ENCODE measurements at regions not wholly inside any gene's neighbourhood (a gene's known extent, or its start where the extent isn't known, plus 50 kb on each side); places are given as distances from the start of the nearest gene placed in this dataset.

GRCh38 chr9:106478727-106479126 is 384.2 kb upstream of the ZNF462 start:
- Histone ChIP-seq H3K27me3 (ENCODE audit: control insufficient read depth, insufficient read depth, low read length) (no peaks in the 10 kb centered on the region), H3K9ac (ENCODE audit: low read length in 3 of 3) (no peak overlapping the region), H3K27ac (ENCODE audit: low read depth in 2 of 2, low read length in 2 of 2) (no peak overlapping the region), H3K36me3 (ENCODE audit: control insufficient read depth in 2 of 3, insufficient read depth in 3 of 3, low read length in 3 of 3) (no peaks in the 10 kb centered on the region), H3K9me3 (ENCODE audit: control insufficient read depth in 2 of 3, insufficient read depth in 1 of 3, low read length in 3 of 3) (no peaks in the 10 kb centered on the region), H3K4me3 (ENCODE audit: low read length in 3 of 3) (no peak overlapping the region), H3K4me1 (ENCODE audit: control insufficient read depth in 2 of 3, insufficient read depth in 2 of 3, low read depth in 1 of 3, low read length in 3 of 3) (peaks cover 0 to 2% (median 0%) of the 10 kb centered on the region in 3 donors)
- peak in 1 of 5 donors; percentile 7 for DNase-seq
- no peak for TF ChIP-seq CTCF (IDR thresholded peaks at IDR 0.05; ENCODE audit: borderline replicate concordance, extremely low read depth, insufficient read depth)
- FAIRE-seq, result no peak
- intact Hi-C loops (cut with DNase I), result no loop called here

DNA sequence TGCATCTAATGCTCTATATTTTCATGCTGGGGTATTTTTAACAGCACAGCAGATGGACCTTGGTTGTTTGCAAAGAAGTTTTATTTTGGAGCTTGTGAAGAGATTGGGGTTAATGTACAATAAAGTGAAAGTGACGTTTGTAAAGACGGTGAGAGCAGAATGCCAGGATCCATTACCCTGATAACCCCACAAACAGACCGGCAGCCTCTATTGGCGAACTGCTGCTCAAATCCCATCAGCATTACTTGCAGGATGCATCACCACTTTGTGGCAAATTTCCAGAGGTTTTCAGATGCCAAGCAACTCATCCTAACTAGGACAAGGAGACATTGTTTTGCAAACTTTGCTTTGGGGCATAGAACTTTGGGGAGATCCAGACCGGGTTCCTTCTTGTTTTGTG is 383.3 kb upstream of the ZNF462 start:
- FAIRE-seq (no peak), DNase-seq (no peak)
- intact Hi-C loops (cut with DNase I), result no loop called here
- H3K27ac ChIP-seq (ENCODE audit: low read depth in 2 of 2, low read length in 2 of 2), result no peak overlapping the region
- H3K4me3 ChIP-seq (ENCODE audit: low read length in 3 of 3), result no peak overlapping the region
- no peaks in the 10 kb centered on the region for H3K9me3 ChIP-seq (ENCODE audit: control insufficient read depth in 2 of 3, insufficient read depth in 1 of 3, low read length in 3 of 3)
- no peak for TF ChIP-seq CTCF (IDR thresholded peaks at IDR 0.05; ENCODE audit: borderline replicate concordance, extremely low read depth, insufficient read depth)
- no peaks in the 10 kb centered on the region for H3K36me3 ChIP-seq (ENCODE audit: control insufficient read depth in 2 of 3, insufficient read depth in 3 of 3, low read length in 3 of 3)
- peaks cover 0 to 2% (median 0%) of the 10 kb centered on the region in 3 donors for H3K4me1 ChIP-seq (ENCODE audit: control insufficient read depth in 2 of 3, insufficient read depth in 2 of 3, low read depth in 1 of 3, low read length in 3 of 3)
- no peaks in the 10 kb centered on the region for H3K27me3 ChIP-seq (ENCODE audit: control insufficient read depth, insufficient read depth, low read length)
- H3K9ac ChIP-seq (ENCODE audit: low read length in 3 of 3), result no peak overlapping the region

GRCh38 chr9:106481013-106481609 is 381.9 kb upstream of the ZNF462 start:
- intact Hi-C loops (cut with DNase I), result no loop called here
- DNase-seq, result no peak
- Histone ChIP-seq H3K9me3 (ENCODE audit: control insufficient read depth in 2 of 3, insufficient read depth in 1 of 3, low read length in 3 of 3) (no peaks in the 10 kb centered on the region), H3K27me3 (ENCODE audit: control insufficient read depth, insufficient read depth, low read length) (no peaks in the 10 kb centered on the region), H3K36me3 (ENCODE audit: control insufficient read depth in 2 of 3, insufficient read depth in 3 of 3, low read length in 3 of 3) (no peaks in the 10 kb centered on the region), H3K9ac (ENCODE audit: low read length in 3 of 3) (no peak overlapping the region), H3K27ac (ENCODE audit: low read depth in 2 of 2, low read length in 2 of 2) (no peak overlapping the region), H3K4me3 (ENCODE audit: low read length in 3 of 3) (no peak overlapping the region), H3K4me1 (ENCODE audit: control insufficient read depth in 2 of 3, insufficient read depth in 2 of 3, low read depth in 1 of 3, low read length in 3 of 3) (peaks cover 0 to 2% (median 0%) of the 10 kb centered on the region in 3 donors)
- FAIRE-seq, result no peak
- no peak for TF ChIP-seq CTCF (IDR thresholded peaks at IDR 0.05; ENCODE audit: borderline replicate concordance, extremely low read depth, insufficient read depth)

DNA sequence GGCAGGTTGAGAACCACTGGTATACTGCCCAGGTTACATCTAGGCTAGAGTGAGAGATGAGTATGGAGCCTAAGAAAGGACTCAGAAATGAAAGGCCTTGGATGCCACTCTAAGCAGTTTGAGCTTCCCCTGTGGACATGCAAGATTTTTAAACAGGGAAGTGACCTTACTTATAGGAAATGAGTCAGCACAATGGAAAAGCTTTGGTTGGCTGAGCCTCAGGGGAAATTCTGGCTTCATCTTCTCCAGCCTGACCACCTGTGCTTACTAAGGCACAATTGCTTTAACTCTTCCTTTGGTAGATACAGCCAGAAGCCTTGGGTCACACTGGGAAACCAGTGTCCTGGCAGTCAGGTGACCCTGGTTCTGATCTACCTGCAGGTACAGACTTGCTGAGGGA is 380.2 kb upstream of the ZNF462 start:
- H3K27ac ChIP-seq (ENCODE audit: low read depth in 2 of 2, low read length in 2 of 2), result no peak overlapping the region
- H3K9ac ChIP-seq (ENCODE audit: low read length in 3 of 3), result no peak overlapping the region
- no peak for TF ChIP-seq CTCF (IDR thresholded peaks at IDR 0.05; ENCODE audit: borderline replicate concordance, extremely low read depth, insufficient read depth)
- H3K4me3 ChIP-seq (ENCODE audit: low read length in 3 of 3), result no peak overlapping the region
- H3K4me1 ChIP-seq (ENCODE audit: control insufficient read depth in 2 of 3, insufficient read depth in 2 of 3, low read depth in 1 of 3, low read length in 3 of 3), result peaks cover 0 to 2% (median 0%) of the 10 kb centered on the region in 3 donors
- no peak for DNase-seq
- no peaks in the 10 kb centered on the region for H3K27me3 ChIP-seq (ENCODE audit: control insufficient read depth, insufficient read depth, low read length)
- H3K9me3 ChIP-seq (ENCODE audit: control insufficient read depth in 2 of 3, insufficient read depth in 1 of 3, low read length in 3 of 3), result no peaks in the 10 kb centered on the region
- intact Hi-C loops (cut with DNase I), result no loop called here
- H3K36me3 ChIP-seq (ENCODE audit: control insufficient read depth in 2 of 3, insufficient read depth in 3 of 3, low read length in 3 of 3), result no peaks in the 10 kb centered on the region
- no peak for FAIRE-seq

Data from kidney (tissue), 13 donors.